Mesenchymal stem cell (in vitro differentiated cells and primary cell): ENCODE measurements at regions not wholly inside any gene's neighbourhood (a gene's known extent, or its start where the extent isn't known, plus 50 kb on each side); places are given as distances from the start of the nearest gene placed in this dataset.

ENCODE experiments used
- DNase-seq: peaks from one replicate; pipeline ENCODE4 v3.0.0-alpha.2; 2013
- H2AFZ ChIP-seq: one replicate; pipeline ENCODE4 v1.6.1; 2013; ENCODE audit warnings: low read depth, mild to moderate bottlenecking, control low read depth, inconsistent platforms, low read length, moderate library complexity
- H2AK5ac ChIP-seq: 2 replicates; pipeline ENCODE4 v1.6.1; 2013; ENCODE audit warnings: low read length, moderate library complexity, mild to moderate bottlenecking, inconsistent platforms; ENCODE audit not compliant: severe bottlenecking
- H2BK120ac ChIP-seq: one replicate; pipeline ENCODE4 v1.6.1; 2013; ENCODE audit warnings: low read depth, mild to moderate bottlenecking, inconsistent platforms, low read length, moderate library complexity
- H2BK12ac ChIP-seq, 2 experiments: one replicate each; pipeline ENCODE4 v1.6.1; 2013; ENCODE audit warnings: inconsistent platforms in 2 of 2, low read length in 2 of 2, mild to moderate bottlenecking in 2 of 2, moderate library complexity in 2 of 2, control low read depth in 1 of 2
- H2BK15ac ChIP-seq: one replicate; pipeline ENCODE4 v1.6.1; 2013; ENCODE audit warnings: mild to moderate bottlenecking, low read depth, inconsistent platforms; ENCODE audit not compliant: poor library complexity, severe bottlenecking
- H2BK5ac ChIP-seq: 2 replicates; pipeline ENCODE4 v1.6.1; 2013; ENCODE audit warnings: low read depth, mild to moderate bottlenecking, low read length, control low read depth, inconsistent platforms; ENCODE audit not compliant: poor library complexity, severe bottlenecking
- H3K14ac ChIP-seq, 2 experiments: one replicate each; pipeline ENCODE4 v1.6.1; 2013; ENCODE audit warnings: inconsistent platforms in 2 of 2, low read length in 2 of 2, control low read depth in 1 of 2, mild to moderate bottlenecking in 1 of 2, moderate library complexity in 1 of 2
- H3K18ac ChIP-seq, 2 experiments: one replicate each; pipeline ENCODE4 v1.6.1; 2013; ENCODE audit warnings: inconsistent platforms in 2 of 2, low read length in 2 of 2, control low read depth in 1 of 2, low read depth in 1 of 2, mild to moderate bottlenecking in 1 of 2
- H3K23ac ChIP-seq, 2 experiments: one replicate each; pipeline ENCODE4 v1.6.1; 2013; ENCODE audit warnings: inconsistent platforms in 2 of 2, low read length in 2 of 2, mild to moderate bottlenecking in 2 of 2, moderate library complexity in 2 of 2, control low read depth in 1 of 2
- H3K27ac ChIP-seq: 2 replicates; pipeline ENCODE4 v1.5.1; 2013; ENCODE audit warnings: mild to moderate bottlenecking, moderate library complexity, low read length, control low read depth, inconsistent platforms; ENCODE audit not compliant: poor library complexity, severe bottlenecking
- H3K27me3 ChIP-seq, 2 experiments: 2 replicates each; pipeline versions ENCODE4 v1.6.1 to v1.7.0; 2013; ENCODE audit warnings: low read length in 2 of 2, mild to moderate bottlenecking in 2 of 2, moderate library complexity in 2 of 2, control low read depth in 1 of 2, inconsistent platforms in 1 of 2; ENCODE audit not compliant: control insufficient read depth in 1 of 2, insufficient read depth in 1 of 2
- H3K36me3 ChIP-seq, 2 experiments: 2 replicates each; pipeline versions ENCODE4 v1.6.1 to v1.7.0; 2013; ENCODE audit warnings: low read length in 2 of 2, control low read depth in 1 of 2, inconsistent platforms in 1 of 2, low read depth in 1 of 2, mild to moderate bottlenecking in 1 of 2; ENCODE audit not compliant: insufficient read depth in 2 of 2, control insufficient read depth in 1 of 2
- H3K4ac ChIP-seq, 2 experiments: one replicate each; pipeline ENCODE4 v1.6.1; 2013; ENCODE audit warnings: inconsistent platforms in 2 of 2, low read length in 2 of 2, mild to moderate bottlenecking in 2 of 2, moderate library complexity in 2 of 2, control low read depth in 1 of 2, low read depth in 1 of 2
- H3K4me1 ChIP-seq: 2 replicates; pipeline ENCODE4 v1.6.1; 2013; ENCODE audit warnings: low read depth, low read length, control low read depth; ENCODE audit not compliant: control insufficient read depth, insufficient read depth
- H3K4me2 ChIP-seq: 2 replicates; pipeline ENCODE4 v1.6.1; 2013; ENCODE audit warnings: low read length, mild to moderate bottlenecking, inconsistent platforms; ENCODE audit not compliant: poor library complexity, severe bottlenecking
- H3K4me3 ChIP-seq, 2 experiments: 2 replicates each; pipeline versions ENCODE4 v1.5.1 to v1.7.0; 2013; ENCODE audit warnings: low read length in 2 of 2, mild to moderate bottlenecking in 2 of 2, control low read depth in 1 of 2, low read depth in 1 of 2; ENCODE audit not compliant: insufficient read depth in 1 of 2
- H3K79me1 ChIP-seq: replicated peaks from 2 replicates; pipeline ENCODE4 v1.6.1; 2013; ENCODE audit warnings: mild to moderate bottlenecking, control low read depth, low read length, inconsistent platforms; ENCODE audit not compliant: poor library complexity, severe bottlenecking
- H3K9ac ChIP-seq: 2 replicates; pipeline ENCODE4 v1.7.0; 2013; ENCODE audit warnings: mild to moderate bottlenecking, low read length, moderate library complexity
- H3K9me3 ChIP-seq: 2 replicates; pipeline ENCODE4 v1.7.0; 2013; ENCODE audit warnings: mild to moderate bottlenecking, low read length; ENCODE audit not compliant: control insufficient read depth
- H4K8ac ChIP-seq: one replicate; pipeline ENCODE4 v1.6.1; 2013; ENCODE audit warnings: inconsistent platforms, mild to moderate bottlenecking, low read length, moderate library complexity
- H4K91ac ChIP-seq: one replicate; pipeline ENCODE4 v1.6.1; 2013; ENCODE audit warnings: mild to moderate bottlenecking, low read length, inconsistent platforms
- WGBS: methylation state at CpG from one replicate; pipeline ENCODE4 v1.1.7; 2013; ENCODE audit warnings: mixed read lengths; 5-methylcytosine and 5-hydroxymethylcytosine counted together

DNA sequence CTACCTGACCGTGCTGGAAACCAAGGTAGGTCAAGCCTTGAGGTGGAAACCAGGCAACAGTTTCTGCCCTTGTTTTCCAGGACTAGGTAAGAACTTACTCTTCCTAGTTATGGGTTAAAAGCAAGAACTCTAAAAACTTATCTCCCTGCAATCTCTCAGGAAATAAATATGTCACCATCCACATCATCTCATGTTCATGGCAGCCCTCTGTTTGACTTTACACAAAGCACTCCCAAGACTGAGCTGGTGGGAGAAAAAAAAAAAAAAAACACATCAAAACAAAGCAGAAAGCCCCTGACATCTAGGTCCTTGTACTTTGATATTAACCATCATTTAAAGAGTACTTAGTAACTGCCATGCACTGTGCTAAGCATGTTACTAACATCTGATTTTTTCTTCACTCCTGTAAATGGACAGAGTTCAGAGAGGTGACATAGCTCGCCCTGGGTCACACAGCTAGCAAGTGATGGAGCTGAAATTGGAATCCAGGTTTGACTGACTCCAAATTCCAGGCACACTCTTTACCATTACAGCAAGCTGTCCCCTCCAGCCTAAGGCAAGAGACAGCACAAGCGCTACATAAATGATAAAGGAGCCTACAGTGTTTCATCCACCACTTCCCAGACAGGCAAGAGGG, 102.8 kb upstream of the NOCT start:
- Histone ChIP-seq H3K14ac (no peak overlapping the region), H2BK12ac (peak overlapping the region; percentile 34 to 40), H2BK15ac (peak overlapping the region; percentile 77), H3K79me1 (no peaks in the 10 kb centered on the region), H4K91ac (peak overlapping the region; percentile 55), H3K4ac (peak overlapping the region in 1 of 2 experiments; percentile 40), H2AK5ac (no peak overlapping the region), H3K4me2 (no peak overlapping the region), H2BK5ac (no peak overlapping the region), H3K4me3 (no peak overlapping the region), H3K4me1 (peaks cover 13% of the 10 kb centered on the region), H2BK120ac (no peak overlapping the region), H4K8ac (no peak overlapping the region), H3K36me3 (no peaks in the 10 kb centered on the region), H2AFZ (peak overlapping the region; percentile 37), H3K9me3 (no peaks in the 10 kb centered on the region), H3K27me3 (no peaks in the 10 kb centered on the region), H3K27ac (no peak overlapping the region), H3K18ac (no peak overlapping the region), H3K9ac (no peak overlapping the region), H3K23ac (no peak overlapping the region)
- WGBS: 69% methylated on average over 2 of the region's 3 CpGs
- DNase-seq: peak; percentile 36

- no peak overlapping the region for H3K23ac ChIP-seq
These were observed 103.5 kb upstream of the NOCT start for GRCh38 chr4:138911909-138912703.

GRCh38 chr4:138910914-138911336, 104.7 kb upstream of the NOCT start:
- H2AK5ac ChIP-seq: no peak overlapping the region
- no peak overlapping the region for H3K4ac ChIP-seq
- peak overlapping the region; percentile 13 for H3K27ac ChIP-seq
- no peak overlapping the region for H3K4me3 ChIP-seq
- peak overlapping the region in 1 of 2 experiments; percentile 50 for H3K23ac ChIP-seq
- no peaks in the 10 kb centered on the region for H3K79me1 ChIP-seq
- H2BK120ac ChIP-seq: no peak overlapping the region
- peak; percentile 99 for DNase-seq
- peak overlapping the region; percentile 66 for H3K9ac ChIP-seq
- H4K91ac ChIP-seq: no peak overlapping the region
- peaks cover 9% of the 10 kb centered on the region for H3K4me1 ChIP-seq
- no peak overlapping the region for H2AFZ ChIP-seq
- peak overlapping the region; percentile 47 for H3K4me2 ChIP-seq
- no peak overlapping the region for H3K14ac ChIP-seq
- no peak overlapping the region for H2BK5ac ChIP-seq
- H3K18ac ChIP-seq: peak overlapping the region in 1 of 2 experiments; percentile 85
- no peaks in the 10 kb centered on the region for H3K36me3 ChIP-seq
- WGBS: 7% methylated on average over 12 of the region's 12 CpGs
- H3K9me3 ChIP-seq: no peaks in the 10 kb centered on the region
- H4K8ac ChIP-seq: no peak overlapping the region
- H3K27me3 ChIP-seq: peaks cover 0 to 4% of the 10 kb centered on the region in 2 experiments
- H2BK15ac ChIP-seq: no peak overlapping the region
- peak overlapping the region in 1 of 2 experiments; percentile 47 for H2BK12ac ChIP-seq

More at GRCh38 chr4:138911909-138912703, 103.5 kb upstream of the NOCT start:
- H2BK15ac ChIP-seq: peak overlapping the region; percentile 38
- H3K27me3 ChIP-seq: peaks cover 0 to 2% of the 10 kb centered on the region in 2 experiments
- H4K8ac ChIP-seq: no peak overlapping the region
- peak overlapping the region; percentile 55 for H4K91ac ChIP-seq
- no peak overlapping the region for H3K4me2 ChIP-seq
- H3K9ac ChIP-seq: no peak overlapping the region
- WGBS: 78% methylated on average over 8 of the region's 9 CpGs
- peak overlapping the region; percentile 34 to 40 for H2BK12ac ChIP-seq
- H3K14ac ChIP-seq: no peak overlapping the region
- DNase-seq: peak; percentile 43
- peak overlapping the region; percentile 37 for H2AFZ ChIP-seq
- no peak overlapping the region for H3K18ac ChIP-seq
- no peak overlapping the region for H2AK5ac ChIP-seq
- H2BK120ac ChIP-seq: no peak overlapping the region
- H3K9me3 ChIP-seq: no peaks in the 10 kb centered on the region
- H3K79me1 ChIP-seq: no peaks in the 10 kb centered on the region
- no peak overlapping the region for H3K4ac ChIP-seq
- H3K4me3 ChIP-seq: no peak overlapping the region
- H2BK5ac ChIP-seq: no peak overlapping the region
- no peak overlapping the region for H3K27ac ChIP-seq
- no peaks in the 10 kb centered on the region for H3K36me3 ChIP-seq
- H3K4me1 ChIP-seq: peaks cover 13% of the 10 kb centered on the region

DNA sequence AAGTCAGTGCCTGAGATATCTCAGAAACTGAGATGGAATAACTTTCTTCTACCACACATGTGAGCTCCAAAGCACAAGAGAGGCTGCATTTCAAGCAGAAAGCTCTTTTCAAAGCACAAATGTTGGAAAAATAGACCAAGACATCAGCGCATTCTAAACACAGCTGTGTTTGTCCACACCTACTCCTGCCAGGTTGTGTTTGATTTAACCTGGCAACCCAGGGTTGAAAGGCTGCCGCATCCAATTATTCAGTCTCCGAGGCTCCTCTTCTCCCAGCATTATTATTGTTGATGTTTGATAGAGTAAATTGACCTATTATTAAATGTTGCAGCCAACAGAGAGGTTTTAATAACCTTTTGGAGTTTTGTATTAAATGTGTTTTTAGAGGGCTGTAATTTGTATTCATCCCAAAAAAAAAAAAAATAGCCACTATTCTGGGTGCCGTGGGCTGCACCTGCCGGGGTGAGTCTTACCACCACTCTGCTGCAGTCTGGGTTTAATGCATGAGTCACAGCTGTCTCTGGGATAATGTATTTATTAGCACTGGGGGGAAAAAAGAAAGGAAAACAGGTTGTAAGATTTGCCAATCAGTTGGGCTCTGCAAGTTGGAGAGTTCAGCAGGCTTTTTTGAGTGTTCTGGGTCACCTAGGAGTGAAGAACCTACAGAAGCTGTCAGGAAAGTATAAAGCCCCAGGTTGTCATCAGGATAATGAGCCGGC, 105.2 kb upstream of the NOCT start:
- DNase-seq: peak; percentile 90
- Histone ChIP-seq H3K27me3 (peaks cover 0 to 4% of the 10 kb centered on the region in 2 experiments), H3K79me1 (no peaks in the 10 kb centered on the region), H2AK5ac (no peak overlapping the region), H3K27ac (peak overlapping the region; percentile 13), H3K9ac (peak overlapping the region; percentile 66), H3K4ac (no peak overlapping the region), H3K9me3 (no peaks in the 10 kb centered on the region), H2BK5ac (no peak overlapping the region), H3K4me3 (no peak overlapping the region), H3K36me3 (no peaks in the 10 kb centered on the region), H4K91ac (no peak overlapping the region), H4K8ac (no peak overlapping the region), H2BK12ac (peak overlapping the region in 1 of 2 experiments; percentile 34), H3K23ac (no peak overlapping the region), H2BK15ac (no peak overlapping the region), H3K4me1 (peaks cover 9% of the 10 kb centered on the region), H2AFZ (no peak overlapping the region), H3K18ac (no peak overlapping the region), H2BK120ac (no peak overlapping the region), H3K4me2 (peak overlapping the region; percentile 47), H3K14ac (no peak overlapping the region)
- WGBS: 57% methylated on average over 6 of the region's 6 CpGs
